NT2/D1 (cell line): ENCODE measurements at regions not wholly inside any gene's neighbourhood (a gene's known extent, or its start where the extent isn't known, plus 50 kb on each side); places are given as distances from the start of the nearest gene placed in this dataset.

Source experiments
- SUZ12 ChIP-seq: IDR thresholded peaks from 2 replicates; pipeline ENCODE4 v1.6.1; 2011; ENCODE audit not compliant: insufficient read length, insufficient read depth; ENCODE audit errors: extremely low read depth
- YY1 ChIP-seq: IDR thresholded peaks from 2 replicates; pipeline ENCODE4 v1.6.1; 2011; ENCODE audit not compliant: insufficient read length, insufficient read depth
- ZNF274 ChIP-seq: IDR thresholded peaks from 2 replicates; pipeline ENCODE4 v1.6.1; 2011; ENCODE audit warnings: mild to moderate bottlenecking, low read depth, low read length

- TF ChIP-seq SUZ12 (no peak), YY1 (no peak), ZNF274 (no peak)
Measured at GRCh38 chr10:4332764-4333458, 493.1 kb upstream of the AKR1E2 start.
